ENCODE measurements at regions not wholly inside any gene's neighbourhood (a gene's known extent, or its start where the extent isn't known, plus 50 kb on each side); places are given as distances from the start of the nearest gene placed in this dataset.
"Not testable (repeated sequence)": the region's sequence is repeated elsewhere in the genome, so short reads cannot be mapped to it uniquely, and the experiment has no call there.

DNA sequence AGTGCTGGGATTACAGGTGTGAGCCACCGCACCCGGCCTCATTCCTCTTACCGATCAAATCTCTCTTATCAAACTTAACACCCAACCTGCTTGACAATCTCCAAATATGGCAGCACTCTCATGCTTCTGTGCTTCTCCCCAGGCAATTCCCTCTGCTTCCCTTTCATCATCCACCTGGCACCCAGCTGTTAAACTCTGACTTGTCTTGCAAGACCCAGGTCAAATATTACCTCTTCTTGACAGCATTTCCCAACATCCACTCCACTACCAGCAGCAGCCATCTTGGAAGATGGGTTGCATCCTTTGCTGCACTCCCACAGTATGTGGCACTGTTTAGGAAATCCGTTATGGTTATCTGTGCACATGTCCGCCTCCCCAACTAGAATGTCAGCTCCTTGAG, 113.6 kb downstream of the ACTL7B start:
- H3K9me3 Mint-ChIP-seq (ENCODE audit: insufficient read depth): no peaks in the 10 kb centered on the region
- H3K36me3 ChIP-seq (replicated peaks in 1 of 2; ENCODE audit: control extremely low read depth in 1 of 2, control insufficient read depth in 1 of 2, extremely low read depth in 1 of 2, insufficient read depth in 2 of 2, low read length in 1 of 2): no peaks in the 10 kb centered on the region
- no peak overlapping the region for H3K4me2 ChIP-seq (replicated peaks; ENCODE audit: low read depth, low read length, poor library complexity, severe bottlenecking)
- no peak overlapping the region for H3K27ac Mint-ChIP-seq
- H3K4me3 Mint-ChIP-seq: no peak overlapping the region
- ChIA-PET CTCF (no interaction called here), POLR2A (no interaction called here)
- no peaks in the 10 kb centered on the region for H3K27me3 Mint-ChIP-seq
- whole genome bisulfite sequencing (ENCODE audit: insufficient coverage): 67% methylated on average over 3 of the region's 5 CpGs
- intact Hi-C loops (cut with micrococcal nuclease): no loop called here
- H3K9me3 ChIP-seq (ENCODE audit: control extremely low read depth in 1 of 3, control insufficient read depth in 2 of 3, insufficient read depth in 1 of 3, low read length in 2 of 3): no peaks in the 10 kb centered on the region
- no peak overlapping the region for H3K27ac ChIP-seq (ENCODE audit: low read length in 2 of 2)
- H4K20me1 ChIP-seq (ENCODE audit: control insufficient read depth, insufficient read depth, low read length, poor library complexity, severe bottlenecking): no peaks in the 10 kb centered on the region
- no peak overlapping the region for H3K9ac ChIP-seq (ENCODE audit: low read length)
- H3K4me1 Mint-ChIP-seq: no peaks in the 10 kb centered on the region
- no peak for ATAC-seq (ENCODE audit: low read depth)
- no peak overlapping the region for H3K4me3 ChIP-seq (ENCODE audit: control extremely low read depth in 1 of 5, extremely low read depth in 1 of 5, insufficient read depth in 1 of 5, low read depth in 2 of 5, low read length in 4 of 5)
- no peak for DNase-seq
- no peaks in the 10 kb centered on the region for H3K4me1 ChIP-seq (ENCODE audit: control insufficient read depth in 2 of 2, insufficient read depth in 2 of 2, low read length in 2 of 2)
- no peaks in the 10 kb centered on the region for H3K27me3 ChIP-seq (replicated peaks in 1 of 4; ENCODE audit: control extremely low read depth in 1 of 4, control insufficient read depth in 3 of 4, insufficient read depth in 4 of 4, low read length in 3 of 4)
- H2AFZ ChIP-seq (ENCODE audit: insufficient read depth, low read depth, low read length, poor library complexity, severe bottlenecking): no peak overlapping the region
- TF ChIP-seq EZH2 (IDR thresholded peaks at IDR 0.05; ENCODE audit: borderline replicate concordance, insufficient read depth, low read depth, low read length, poor library complexity, severe bottlenecking): no peak
- TF ChIP-seq, protein P1, sequence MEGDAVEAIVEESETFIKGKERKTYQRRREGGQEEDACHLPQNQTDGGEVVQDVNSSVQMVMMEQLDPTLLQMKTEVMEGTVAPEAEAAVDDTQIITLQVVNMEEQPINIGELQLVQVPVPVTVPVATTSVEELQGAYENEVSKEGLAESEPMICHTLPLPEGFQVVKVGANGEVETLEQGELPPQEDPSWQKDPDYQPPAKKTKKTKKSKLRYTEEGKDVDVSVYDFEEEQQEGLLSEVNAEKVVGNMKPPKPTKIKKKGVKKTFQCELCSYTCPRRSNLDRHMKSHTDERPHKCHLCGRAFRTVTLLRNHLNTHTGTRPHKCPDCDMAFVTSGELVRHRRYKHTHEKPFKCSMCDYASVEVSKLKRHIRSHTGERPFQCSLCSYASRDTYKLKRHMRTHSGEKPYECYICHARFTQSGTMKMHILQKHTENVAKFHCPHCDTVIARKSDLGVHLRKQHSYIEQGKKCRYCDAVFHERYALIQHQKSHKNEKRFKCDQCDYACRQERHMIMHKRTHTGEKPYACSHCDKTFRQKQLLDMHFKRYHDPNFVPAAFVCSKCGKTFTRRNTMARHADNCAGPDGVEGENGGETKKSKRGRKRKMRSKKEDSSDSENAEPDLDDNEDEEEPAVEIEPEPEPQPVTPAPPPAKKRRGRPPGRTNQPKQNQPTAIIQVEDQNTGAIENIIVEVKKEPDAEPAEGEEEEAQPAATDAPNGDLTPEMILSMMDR (IDR thresholded peaks at IDR 0.05): no peak
- no peaks in the 10 kb centered on the region for H3K79me2 ChIP-seq (ENCODE audit: control insufficient read depth, insufficient read depth, low read length)

DNA sequence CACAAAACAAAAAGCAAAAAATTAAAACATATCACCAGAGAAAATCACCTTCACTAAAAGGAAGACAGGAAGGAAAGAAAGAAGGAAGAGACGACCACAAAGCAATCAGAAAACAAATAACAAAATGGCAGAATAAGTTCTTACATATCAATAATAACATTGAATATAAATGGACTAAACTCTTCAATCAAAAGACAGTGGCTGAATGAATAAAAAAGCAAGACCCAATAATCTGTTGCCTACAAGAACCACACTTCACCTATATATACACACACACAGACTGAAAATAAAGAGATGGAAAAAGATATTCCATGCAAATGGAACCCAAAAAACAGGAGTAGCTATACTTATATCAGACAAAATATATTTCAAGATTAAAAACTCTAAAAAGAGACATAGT, 124.5 kb downstream of the ACTL7B start:
- H3K4me1 ChIP-seq (ENCODE audit: control insufficient read depth in 2 of 2, insufficient read depth in 2 of 2, low read length in 2 of 2); H3K4me3 Mint-ChIP-seq; H3K4me3 ChIP-seq (ENCODE audit: control extremely low read depth in 1 of 5, extremely low read depth in 1 of 5, insufficient read depth in 1 of 5, low read depth in 2 of 5, low read length in 4 of 5); H4K20me1 ChIP-seq (ENCODE audit: control insufficient read depth, insufficient read depth, low read length, poor library complexity, severe bottlenecking); H3K36me3 ChIP-seq (replicated peaks in 1 of 2; ENCODE audit: control extremely low read depth in 1 of 2, control insufficient read depth in 1 of 2, extremely low read depth in 1 of 2, insufficient read depth in 2 of 2, low read length in 1 of 2); POLR2A ChIA-PET; intact Hi-C loops (cut with micrococcal nuclease); H3K9ac ChIP-seq (ENCODE audit: low read length); H2AFZ ChIP-seq (ENCODE audit: insufficient read depth, low read depth, low read length, poor library complexity, severe bottlenecking); H3K79me2 ChIP-seq (ENCODE audit: control insufficient read depth, insufficient read depth, low read length); H3K4me1 Mint-ChIP-seq; H3K9me3 Mint-ChIP-seq (ENCODE audit: insufficient read depth); H3K27ac ChIP-seq (ENCODE audit: low read length in 2 of 2); ATAC-seq (ENCODE audit: low read depth); CTCF ChIA-PET; DNase-seq; H3K4me2 ChIP-seq (replicated peaks; ENCODE audit: low read depth, low read length, poor library complexity, severe bottlenecking); H3K27me3 ChIP-seq (replicated peaks in 1 of 4; ENCODE audit: control extremely low read depth in 1 of 4, control insufficient read depth in 3 of 4, insufficient read depth in 4 of 4, low read length in 3 of 4); H3K9me3 ChIP-seq (ENCODE audit: control extremely low read depth in 1 of 3, control insufficient read depth in 2 of 3, insufficient read depth in 1 of 3, low read length in 2 of 3); H3K27me3 Mint-ChIP-seq; H3K27ac Mint-ChIP-seq: not testable (repeated sequence)
- no CpG with 5 or more reads among the region's 1 CpG for WGBS (ENCODE audit: insufficient coverage)

Data from B cell (primary cell).